ENCODE measurements at regions not wholly inside any gene's neighbourhood (a gene's known extent, or its start where the extent isn't known, plus 50 kb on each side); places are given as distances from the start of the nearest gene placed in this dataset.

GRCh38 chr12:90515199-90516175, 439.5 kb downstream of the CCER1 start:
- dilution Hi-C loops (cut with MboI; ENCODE audit: extremely low pct_ligation_motif_present, low sequenced_read_pairs) (no loop called here), intact Hi-C loops (cut with micrococcal nuclease) (loop anchor here (10.0 kb wide), 1 partner anchor 191 kb away; no protein-coding TSS in a partner anchor)
- peaks cover 26% of the 10 kb centered on the region for H3K4me1 ChIP-seq (ENCODE audit: control insufficient read depth, extremely low read depth, insufficient read depth, low read length)
- no peaks in the 10 kb centered on the region for H3K9me1 ChIP-seq (replicated peaks; ENCODE audit: control insufficient read depth, extremely low read depth, insufficient read depth, low read length)
- H3K9ac ChIP-seq (replicated peaks; ENCODE audit: extremely low read depth, insufficient read depth, low read length) = peak overlapping the region; percentile 4
- DNase-seq (ENCODE audit: low read depth, low spot score) (peak; percentile 86), FAIRE-seq (peak; percentile 66)
- H3K4me2 ChIP-seq (ENCODE audit: insufficient read depth, low read length) = peak overlapping the region; percentile 63
- no peak overlapping the region for H3K4me3 ChIP-seq (replicated peaks in 1 of 3; ENCODE audit: insufficient read depth in 1 of 3, low read depth in 1 of 3, low read length in 3 of 3)
- peak overlapping the region; percentile 30 for H3K27ac ChIP-seq (ENCODE audit: insufficient read depth, low read depth, low read length)
- H3K36me3 ChIP-seq (ENCODE audit: control insufficient read depth in 2 of 2, extremely low read depth in 1 of 2, insufficient read depth in 2 of 2, low read length in 2 of 2) = no peaks in the 10 kb centered on the region
- peak overlapping the region; percentile 42 for H2AFZ ChIP-seq (ENCODE audit: low read depth, low read length)
- BruUV-seq (replicated peaks) = TSS peak; percentile 81
- H3K9me3 ChIP-seq (replicated peaks; ENCODE audit: control insufficient read depth, insufficient read depth, low read length) = no peaks in the 10 kb centered on the region
- no peaks in the 10 kb centered on the region for H3K79me2 ChIP-seq (ENCODE audit: control insufficient read depth, insufficient read depth, low read length)
- CTCF ChIA-PET = interaction anchor here (1.0 to 2.2 kb wide), 6 partner anchors 12 to 429 kb away, joined by 3 to 11 read pairs (median 6); no protein-coding TSS in a partner anchor
- H3K27me3 ChIP-seq (ENCODE audit: control insufficient read depth in 2 of 2, insufficient read depth in 2 of 2, low read length in 2 of 2) = no peaks in the 10 kb centered on the region
- H4K20me1 ChIP-seq (replicated peaks; ENCODE audit: control insufficient read depth, extremely low read depth, insufficient read depth, low read length) = no peaks in the 10 kb centered on the region
- POLR2A ChIA-PET = no interaction called here
- TF ChIP-seq POLR2AphosphoS5 (IDR thresholded peaks at IDR 0.05; ENCODE audit: insufficient read depth, low read depth, low read length) (no peak), FOS (IDR thresholded peaks at IDR 0.05; ENCODE audit: borderline replicate concordance, insufficient read depth, low read length) (peak; percentile 48), CTCF (IDR thresholded peaks at IDR 0.05; ENCODE audit: extremely low read depth in 1 of 2, insufficient read depth in 1 of 2, low read depth in 1 of 2, low read length in 2 of 2) (no peak), GATA2 (IDR thresholded peaks at IDR 0.05; ENCODE audit: insufficient read depth, insufficient read length, low read depth, low read length) (peak; percentile 18), POLR2A (IDR thresholded peaks at IDR 0.05; ENCODE audit: low read depth, low read length) (no peak), JUN (IDR thresholded peaks at IDR 0.05; ENCODE audit: borderline replicate concordance, insufficient read depth, insufficient read length, low read depth) (peak; percentile 72)
